Iris pigment epithelial cell (primary cell): ENCODE measurements at regions not wholly inside any gene's neighbourhood (a gene's known extent, or its start where the extent isn't known, plus 50 kb on each side); places are given as distances from the start of the nearest gene placed in this dataset.
"Not testable (repeated sequence)": the region's sequence is repeated elsewhere in the genome, so short reads cannot be mapped to it uniquely, and the experiment has no call there.

Experiments used
- DNase-seq: peaks from one replicate; pipeline ENCODE4 v3.0.0-alpha.2; 2011; ENCODE audit warnings: low read depth

- no peak for DNase-seq
Observed at GRCh38 chr5:131107128-131107527, 57.9 kb downstream of the HINT1 start.

- DNase-seq: peak; percentile 2
Observed at GRCh38 chr5:131104169-131104808, 60.8 kb downstream of the HINT1 start.

GRCh38 chr5:131096774-131097710 lies 68.0 kb downstream of the HINT1 start:
- DNase-seq: no peak

DNA sequence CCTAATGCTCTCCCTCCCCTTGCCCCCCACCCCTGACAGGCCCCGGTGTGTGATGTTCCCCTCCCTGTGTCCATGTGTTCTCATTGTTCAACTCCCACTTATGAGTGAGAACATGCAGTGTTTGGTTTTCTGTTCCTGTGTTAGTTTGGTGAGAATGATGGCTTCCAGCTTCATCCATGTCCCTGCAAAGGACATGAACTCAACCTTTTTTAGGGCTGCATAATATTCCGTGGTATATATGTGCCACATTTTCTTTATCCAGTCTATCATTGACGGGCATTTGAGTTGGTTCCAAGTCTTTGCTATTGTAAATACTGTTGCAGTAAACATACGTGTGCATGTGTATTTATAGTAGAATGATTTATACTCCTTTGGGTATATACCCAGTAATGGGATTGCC lies 69.5 kb downstream of the HINT1 start:
- DNase-seq: not testable (repeated sequence)

- no peak for DNase-seq
Observed at GRCh38 chr5:131084436-131084835, 80.6 kb downstream of the HINT1 start.

DNA sequence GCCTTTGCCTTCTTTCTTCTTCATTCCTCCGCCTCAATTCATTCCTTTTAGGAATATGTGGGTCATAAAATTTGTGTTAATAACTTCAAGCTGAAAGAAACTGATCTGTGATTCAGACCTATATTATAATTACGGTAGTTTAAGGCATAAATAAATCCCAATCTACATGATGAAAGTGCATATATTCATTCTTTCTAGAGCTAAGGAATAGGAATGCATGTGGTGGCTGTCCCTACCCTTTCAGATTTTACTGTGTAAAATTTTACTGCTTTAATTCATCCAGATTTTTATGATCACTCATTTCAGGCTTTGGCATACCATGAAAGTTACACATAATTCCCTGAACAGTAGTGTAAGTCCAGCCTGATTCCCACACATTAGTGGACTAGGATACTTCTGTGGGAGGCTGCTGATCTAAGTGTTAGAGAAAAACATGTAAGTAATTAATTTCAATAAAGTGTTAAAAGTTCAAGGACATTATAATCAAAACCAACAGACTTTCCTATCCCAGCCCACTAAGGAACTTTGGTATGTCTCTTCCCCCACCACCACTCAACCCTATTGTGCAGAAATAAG lies 83.1 kb downstream of the HINT1 start:
- DNase-seq: no peak

- DNase-seq: peak; percentile 34
Observed at GRCh38 chr5:131081374-131081773, 83.7 kb downstream of the HINT1 start.

GRCh38 chr5:131079232-131079631 lies 85.8 kb downstream of the HINT1 start:
- no peak for DNase-seq

DNA sequence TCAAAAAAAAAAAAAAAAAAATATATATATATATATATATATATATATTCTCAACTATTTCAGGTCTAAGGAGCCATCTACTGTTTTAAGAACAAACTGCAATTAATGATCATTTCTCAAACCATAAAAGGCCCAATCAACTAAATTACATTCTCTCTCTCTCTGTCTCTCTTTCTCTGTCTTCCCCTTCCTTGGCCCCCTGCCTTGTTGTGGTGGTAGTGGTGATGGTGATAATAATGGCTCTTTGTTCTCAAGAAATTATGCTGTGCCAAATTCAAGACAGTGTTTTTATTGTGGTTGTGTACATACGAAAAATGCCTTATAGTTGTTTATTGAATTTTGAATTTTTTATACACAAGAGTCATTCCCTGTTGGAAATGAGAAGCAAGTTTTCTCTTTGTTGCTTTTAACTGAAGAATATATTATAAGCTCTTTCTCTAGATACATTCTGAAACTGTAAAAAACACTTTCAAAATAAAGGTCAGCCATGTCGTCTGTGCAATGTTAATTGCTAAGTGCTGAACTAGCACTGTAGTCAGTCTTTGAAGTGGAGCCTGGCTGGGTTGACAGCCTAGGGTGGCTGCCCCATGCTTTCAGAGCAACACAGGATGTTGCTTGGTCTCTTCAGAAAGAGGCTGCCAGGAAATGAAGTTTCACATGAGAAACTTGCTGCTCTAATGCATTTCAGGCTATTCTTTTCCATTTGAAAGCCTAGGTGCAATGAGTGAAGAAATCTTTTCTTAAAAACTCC lies 96.0 kb downstream of the HINT1 start:
- DNase-seq: no peak

GRCh38 chr5:131068076-131068475 lies 97.0 kb downstream of the HINT1 start:
- no peak for DNase-seq

DNA sequence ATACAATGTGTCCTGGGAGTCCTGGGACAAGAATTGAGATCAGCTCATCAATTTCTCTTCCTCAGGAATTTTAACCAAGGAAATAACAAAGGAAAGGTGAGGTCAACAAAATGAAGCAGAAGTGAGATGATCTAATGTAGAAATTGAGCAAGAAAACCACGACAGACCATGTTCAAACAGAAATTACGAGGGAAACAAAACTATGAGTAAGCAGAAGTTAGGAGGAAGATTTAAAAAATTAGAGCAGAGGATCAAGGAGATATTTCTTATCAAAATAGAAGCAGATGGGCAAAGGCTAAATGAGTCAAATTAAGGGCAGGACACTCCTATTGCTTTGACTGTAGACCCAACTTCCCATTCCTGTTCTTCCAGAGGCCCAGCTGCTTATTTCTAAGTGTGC lies 97.4 kb downstream of the HINT1 start:
- no peak for DNase-seq

DNA sequence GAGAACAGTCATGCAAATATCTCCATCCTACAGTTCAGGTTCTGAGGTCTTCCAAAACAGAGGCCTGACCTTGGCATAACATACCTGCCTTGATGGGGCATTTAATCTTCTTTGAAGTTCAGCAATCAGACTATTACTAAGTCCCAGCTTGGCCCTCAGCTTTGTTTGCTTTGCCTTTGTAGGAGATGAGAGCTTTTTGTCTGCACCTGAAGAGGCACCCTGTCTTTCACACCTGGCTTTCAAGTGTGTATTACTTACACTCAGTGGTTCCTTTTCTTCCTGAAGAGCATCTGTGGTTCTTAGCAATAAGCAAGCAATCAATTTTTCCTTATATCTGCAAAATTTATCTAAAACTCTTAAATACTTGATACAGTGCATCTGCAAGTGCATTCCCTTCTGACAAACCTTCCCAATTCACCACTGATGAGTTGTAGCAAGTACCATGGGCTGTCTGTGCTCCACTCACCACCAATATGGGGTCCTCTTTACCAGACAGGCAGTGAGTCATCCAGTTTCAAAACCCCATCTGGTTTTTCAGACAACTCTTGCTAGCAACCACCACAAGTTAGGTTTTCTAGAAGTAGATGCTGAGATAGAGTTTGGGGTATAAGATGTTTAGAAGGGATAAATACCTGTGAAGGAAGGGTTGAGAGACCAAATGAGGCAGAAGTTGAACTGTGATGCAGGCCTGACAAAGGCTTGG lies 100.2 kb downstream of the HINT1 start:
- DNase-seq: no peak

DNA sequence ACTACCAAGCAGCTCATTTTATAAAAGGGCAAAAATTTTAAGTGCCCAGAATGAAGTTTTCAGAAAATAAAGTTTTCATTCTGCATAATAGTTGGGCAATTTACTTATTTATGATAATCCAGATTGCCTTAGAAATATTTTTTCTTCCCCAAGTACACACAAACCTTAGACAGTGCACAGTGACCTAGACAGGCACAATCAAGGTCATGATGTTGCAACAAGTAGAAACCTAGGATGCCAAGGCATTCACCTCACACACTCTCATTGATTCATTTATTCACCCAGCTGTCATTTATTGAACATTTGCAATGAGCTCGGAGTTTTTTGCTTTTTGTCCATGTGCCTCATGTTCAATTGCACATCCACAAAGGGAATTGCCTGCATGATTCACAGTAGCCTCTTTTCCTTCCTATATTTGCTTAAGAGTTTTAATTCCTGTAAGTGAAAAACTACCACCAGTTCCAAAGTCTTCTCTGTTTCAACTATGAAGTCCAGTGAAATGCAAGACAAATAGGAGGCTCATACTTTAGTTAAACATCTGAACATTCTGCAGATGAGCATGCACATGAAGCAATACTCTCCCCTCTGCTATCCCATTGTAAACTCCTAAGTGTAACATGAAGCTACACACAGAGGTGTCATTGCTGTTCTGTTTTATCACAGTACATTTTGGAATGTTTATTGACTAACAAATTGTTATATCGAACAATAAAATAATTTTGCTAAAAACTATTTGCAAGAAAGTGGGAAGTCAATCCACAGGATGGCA lies 122.9 kb downstream of the HINT1 start:
- DNase-seq: no peak

- DNase-seq: no peak
Observed at GRCh38 chr5:131023498-131023865, 141.6 kb downstream of the HINT1 start.

GRCh38 chr5:131022811-131023497 lies 142.1 kb downstream of the HINT1 start:
- DNase-seq: no peak

DNA sequence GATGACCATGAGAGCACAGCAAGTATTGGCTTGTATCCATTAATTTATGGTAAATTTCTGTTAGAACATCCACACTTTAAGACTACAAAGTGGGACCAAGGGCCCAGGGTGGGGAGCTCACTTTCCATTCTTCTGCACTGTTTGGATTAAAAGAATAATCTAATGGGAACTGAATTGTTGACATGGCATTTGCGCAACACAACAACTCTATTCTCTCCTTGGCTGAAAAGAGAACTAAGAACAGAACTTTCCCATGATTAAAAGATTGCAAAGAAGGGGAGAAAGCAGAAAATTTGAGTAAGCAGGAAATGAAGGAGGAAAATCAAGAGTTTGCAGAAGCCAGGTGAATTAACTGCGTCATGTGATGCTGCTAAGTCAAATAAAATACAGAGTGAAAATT lies 143.4 kb downstream of the HINT1 start:
- no peak for DNase-seq

DNA sequence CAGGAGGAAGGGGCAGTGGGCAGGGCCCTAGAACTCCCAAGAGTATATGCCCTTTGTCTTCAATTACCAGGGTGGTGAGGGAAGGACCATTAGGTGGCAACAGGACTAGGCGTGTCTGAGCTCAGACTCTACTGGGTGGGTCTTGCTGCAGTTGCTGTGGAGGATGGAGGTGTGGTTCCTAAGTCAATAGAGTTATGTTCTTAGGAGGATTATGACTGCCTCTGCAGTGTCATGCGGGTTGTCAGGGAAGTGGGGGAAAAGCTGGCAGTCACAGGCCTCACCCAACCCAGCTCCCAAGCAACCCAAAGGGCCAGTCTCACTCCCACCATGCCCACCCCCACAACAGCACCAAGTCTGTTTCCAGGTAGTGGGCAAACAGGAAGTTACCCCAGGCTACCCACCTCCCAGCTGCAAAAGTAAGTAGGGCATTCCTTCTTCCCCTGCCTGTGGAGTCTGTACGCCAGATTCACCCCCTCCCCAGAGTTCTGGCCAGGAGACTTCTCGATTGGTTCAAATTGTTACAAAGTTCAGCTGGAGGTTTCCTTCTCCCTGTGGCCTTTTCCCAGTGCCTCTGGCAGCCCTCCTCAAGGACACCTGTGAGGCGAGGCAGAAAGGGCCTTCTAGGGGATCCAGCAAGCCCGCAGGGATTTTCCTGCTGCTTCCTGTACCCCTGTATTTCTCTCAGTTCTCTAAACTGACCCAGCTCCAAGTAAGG lies 145.3 kb downstream of the HINT1 start:
- no peak for DNase-seq

DNA sequence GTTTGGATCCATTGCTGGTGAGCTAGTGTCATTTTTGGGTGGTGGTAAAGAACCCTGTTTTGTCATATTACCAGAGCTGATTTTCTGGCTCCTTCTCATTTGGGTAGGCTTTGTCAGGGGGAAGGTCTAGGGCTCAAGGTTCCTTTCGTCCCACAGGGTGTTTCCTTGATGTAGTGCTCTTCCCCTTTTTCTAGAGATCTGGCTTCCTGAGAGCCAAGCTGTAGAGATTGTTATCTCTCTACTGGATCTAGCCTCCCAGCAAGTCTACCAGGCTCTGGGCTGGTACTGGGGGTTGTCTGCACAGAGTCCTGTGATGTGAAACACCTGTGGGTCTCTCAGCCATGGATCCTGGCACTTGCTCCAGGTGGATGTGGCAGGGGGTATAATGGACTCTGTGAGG lies 145.9 kb downstream of the HINT1 start:
- no peak for DNase-seq

DNA sequence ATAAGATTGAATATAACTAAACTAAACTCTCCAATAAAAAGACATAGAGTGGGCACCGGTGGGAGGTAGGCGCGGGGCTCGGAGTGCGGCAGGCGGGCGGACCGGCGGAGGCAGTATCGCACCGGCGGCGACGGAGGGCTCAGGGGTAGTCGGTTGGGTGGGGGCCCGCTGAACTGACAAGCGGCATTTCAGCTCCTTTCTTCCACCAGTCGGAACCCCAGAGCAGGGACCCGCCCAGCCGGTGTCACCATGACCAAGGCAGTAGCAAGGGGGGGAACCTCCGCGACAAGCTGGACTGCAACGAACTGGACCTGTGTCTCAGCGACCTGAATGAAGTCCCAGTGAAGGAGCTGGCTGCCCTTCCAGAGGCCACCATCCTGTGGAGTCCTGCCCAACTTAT lies 156.7 kb downstream of the HINT1 start:
- DNase-seq: no peak
